A204.1 (cell line): ENCODE measurements at regions not wholly inside any gene's neighbourhood (a gene's known extent, or its start where the extent isn't known, plus 50 kb on each side); places are given as distances from the start of the nearest gene placed in this dataset.
"Not testable (repeated sequence)": the region's sequence is repeated elsewhere in the genome, so short reads cannot be mapped to it uniquely, and the experiment has no call there.

ENCODE experiments used
- FAIRE-seq: peaks from 2 replicates; lab custom pipeline; 2012; peaks lifted over from hg19 to GRCh38; lab: Jason Lieb, UNC

DNA sequence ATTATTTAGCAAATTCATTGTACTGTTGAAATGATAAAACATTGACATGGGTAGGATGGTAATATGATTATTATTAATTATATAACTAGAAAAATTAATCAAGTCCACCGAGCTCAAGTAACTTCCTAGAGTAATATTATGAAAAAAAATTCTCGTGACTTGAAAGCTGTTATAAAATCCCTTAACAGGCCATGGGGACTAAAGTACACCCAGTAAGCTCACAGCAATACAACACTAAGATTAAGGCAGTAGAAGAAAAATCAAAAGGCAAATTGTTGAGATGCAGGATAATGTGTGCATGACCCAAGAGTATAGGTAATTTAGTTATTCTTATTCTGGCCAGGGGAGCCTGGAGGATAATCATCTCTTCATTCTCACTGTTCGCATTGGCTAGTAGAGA, 162.6 kb upstream of the LRIG3 start:
- FAIRE-seq = no peak

DNA sequence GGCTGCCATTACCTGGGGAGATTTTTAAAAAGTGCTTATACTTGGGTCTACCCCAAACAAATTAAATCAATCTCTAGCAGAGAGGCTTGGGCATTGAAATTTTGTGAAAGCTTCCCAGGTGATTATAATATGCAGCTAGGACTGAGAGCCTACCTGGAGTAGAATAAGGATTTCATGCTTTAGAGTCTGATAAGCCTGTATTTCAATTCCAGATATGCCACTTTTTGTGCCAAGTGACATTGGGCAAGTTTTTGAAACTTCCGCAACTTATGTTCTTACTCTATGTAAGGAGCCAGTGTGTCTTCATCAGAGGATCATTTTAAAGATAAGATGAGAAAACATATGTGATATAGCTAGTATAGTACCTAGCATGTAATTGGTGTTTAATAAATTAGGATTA, 159.8 kb upstream of the LRIG3 start:
- FAIRE-seq = no peak

DNA sequence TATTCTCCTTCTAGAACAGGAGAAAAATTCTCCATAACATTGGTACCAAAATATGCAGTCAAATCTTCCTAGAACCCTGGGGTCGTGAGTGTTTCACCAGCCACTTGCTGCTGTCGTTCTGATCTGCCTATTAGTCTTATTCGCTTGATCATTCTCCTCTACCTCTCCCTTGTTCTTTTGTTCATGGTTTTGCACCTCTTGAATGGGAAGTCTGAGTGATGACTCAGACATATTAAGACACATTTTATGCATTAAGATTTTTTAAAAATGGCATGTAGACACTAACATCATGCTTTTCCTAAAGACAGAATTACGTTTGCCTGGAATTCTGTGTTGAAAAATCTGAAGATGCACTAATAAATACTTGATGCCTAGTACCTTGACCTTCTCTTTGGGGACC, 159.2 kb upstream of the LRIG3 start:
- no peak for FAIRE-seq

DNA sequence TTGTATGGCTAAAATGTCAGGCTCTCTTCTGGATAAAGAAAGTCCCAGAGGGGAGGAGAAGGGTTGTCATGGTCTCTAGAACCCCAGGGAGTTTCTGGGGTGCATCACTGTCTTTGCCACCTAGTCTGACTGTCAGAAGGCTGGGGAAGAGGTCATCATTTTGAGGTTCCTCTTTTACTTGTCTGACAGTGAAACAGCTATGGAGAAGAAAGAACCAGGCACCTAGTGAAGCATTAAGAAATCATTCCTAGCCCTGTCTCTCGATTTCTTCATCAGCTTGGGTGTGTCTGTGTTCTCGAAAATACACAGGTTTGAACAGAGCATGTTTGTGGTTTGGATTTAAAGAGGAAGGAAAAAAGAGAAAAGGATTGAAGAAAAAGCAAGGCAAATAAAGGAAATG, 158.7 kb upstream of the LRIG3 start:
- FAIRE-seq = no peak

DNA sequence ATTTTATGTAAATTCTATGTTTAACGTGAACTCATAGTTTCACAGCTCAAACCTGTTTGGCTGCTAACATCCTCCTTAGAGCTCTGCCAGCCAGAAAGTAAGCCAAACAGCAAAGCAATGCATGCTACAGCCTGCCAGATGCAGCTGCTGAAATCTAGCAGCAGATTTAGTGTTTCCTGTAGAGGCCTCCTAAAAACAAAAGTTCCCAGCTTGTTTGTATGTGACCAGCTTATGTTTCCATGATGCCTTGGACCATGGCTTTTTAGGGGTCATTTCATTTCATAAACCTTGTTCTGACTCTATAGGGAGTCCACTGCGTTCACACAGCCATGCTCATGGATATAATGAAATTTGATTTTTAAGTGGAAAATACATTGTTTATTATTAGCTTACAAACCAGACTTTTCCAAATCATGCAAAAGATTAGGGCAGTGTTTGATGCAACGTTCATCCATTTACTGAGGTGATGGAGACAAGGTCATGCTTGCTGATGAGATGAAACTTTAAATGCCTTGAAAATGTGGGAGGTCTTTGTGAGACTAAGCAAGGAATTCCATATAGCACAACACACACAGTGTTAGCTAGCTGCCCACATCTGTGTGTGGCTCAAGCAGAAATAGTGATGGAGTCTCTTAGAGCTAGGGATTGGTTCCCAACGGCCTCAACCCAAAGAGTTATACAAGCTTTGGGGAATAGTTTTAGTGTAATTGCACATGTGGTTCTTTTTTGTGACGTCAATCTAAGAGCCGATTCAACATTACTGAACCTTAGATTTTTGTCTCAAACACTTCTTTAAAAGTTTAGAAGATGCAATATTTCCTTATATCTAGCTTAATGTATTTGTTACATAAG, 157.5 kb upstream of the LRIG3 start:
- FAIRE-seq = no peak

DNA sequence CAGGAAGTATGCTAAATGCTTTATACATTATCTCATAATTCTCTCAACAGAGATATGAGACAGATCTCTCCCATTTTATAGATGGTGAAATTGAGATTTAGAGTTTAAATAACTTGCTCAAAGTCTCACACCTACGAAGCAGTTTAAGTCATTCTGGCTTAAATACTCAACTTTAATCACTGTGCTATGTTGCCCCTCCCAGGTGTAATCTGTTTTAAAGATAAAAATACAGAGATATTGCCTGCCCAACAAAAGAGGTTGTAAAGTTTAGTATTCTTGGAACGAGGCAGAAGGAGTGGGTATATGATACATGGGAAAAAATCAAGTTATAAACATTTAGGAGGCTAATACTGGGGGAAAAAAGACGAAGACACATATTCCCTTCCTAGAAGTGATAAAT, 156.8 kb upstream of the LRIG3 start:
- FAIRE-seq = no peak

DNA sequence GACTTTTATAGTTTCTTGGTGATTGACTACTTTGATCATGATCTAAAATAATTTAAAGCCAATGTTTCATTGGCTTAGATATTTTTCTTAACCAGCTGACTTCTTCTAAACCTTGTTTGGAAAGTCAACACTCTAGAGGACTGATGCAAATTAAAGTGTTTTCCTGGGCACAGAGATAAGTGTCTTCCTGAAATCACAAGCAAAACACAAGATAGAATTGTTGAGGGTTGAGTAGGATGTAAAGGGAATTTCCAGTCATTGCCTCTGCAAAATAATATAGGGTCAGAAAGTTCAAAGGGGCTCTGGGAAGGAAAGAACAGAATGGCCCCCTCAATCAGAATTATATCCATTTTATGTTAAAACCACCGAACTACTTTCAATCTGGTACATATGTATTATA, 156.3 kb upstream of the LRIG3 start:
- FAIRE-seq = no peak

DNA sequence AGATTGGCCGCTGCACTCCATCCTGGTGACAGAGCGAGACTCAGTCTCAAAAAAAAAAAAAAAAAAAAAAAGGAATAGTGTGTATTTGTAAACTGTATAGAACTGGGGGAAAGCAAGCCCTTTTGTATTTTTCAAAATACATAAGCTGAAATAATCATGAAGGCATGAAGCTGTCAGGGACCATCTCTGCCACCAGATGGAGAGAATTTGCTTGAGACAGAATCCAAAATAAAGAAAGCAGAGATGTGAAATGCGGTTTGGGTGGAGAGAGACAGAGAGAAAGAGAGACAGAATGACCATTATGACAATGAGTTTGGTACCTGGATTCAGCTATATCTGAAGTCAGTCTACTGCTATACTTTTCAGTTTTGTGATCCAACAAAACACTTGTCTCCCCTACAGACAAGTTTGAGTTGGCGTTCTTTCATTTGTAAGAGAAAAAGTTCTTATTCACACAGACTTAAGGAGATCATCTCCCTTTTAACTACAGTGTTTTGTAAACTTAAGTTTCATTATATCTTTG, 155.7 kb upstream of the LRIG3 start:
- no peak for FAIRE-seq

DNA sequence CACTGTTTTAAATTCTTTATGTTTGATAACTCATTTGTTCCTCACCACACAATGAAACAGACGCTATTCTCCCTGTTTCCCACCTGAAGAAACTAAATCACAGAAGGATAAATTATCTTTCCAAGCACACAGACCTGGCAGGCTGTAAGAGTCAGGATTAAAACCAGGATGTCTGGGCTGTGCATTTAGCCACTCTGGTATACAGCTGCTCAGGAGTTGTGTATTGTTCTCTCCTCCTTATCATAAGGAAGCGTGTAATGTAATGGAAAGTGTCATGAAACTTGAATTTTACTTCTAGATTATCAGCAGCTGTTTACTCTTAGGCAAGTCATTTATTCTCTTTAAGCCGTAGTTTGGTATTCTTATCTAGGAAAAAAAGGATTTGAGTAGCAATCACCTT, 154.8 kb upstream of the LRIG3 start:
- FAIRE-seq = no peak

DNA sequence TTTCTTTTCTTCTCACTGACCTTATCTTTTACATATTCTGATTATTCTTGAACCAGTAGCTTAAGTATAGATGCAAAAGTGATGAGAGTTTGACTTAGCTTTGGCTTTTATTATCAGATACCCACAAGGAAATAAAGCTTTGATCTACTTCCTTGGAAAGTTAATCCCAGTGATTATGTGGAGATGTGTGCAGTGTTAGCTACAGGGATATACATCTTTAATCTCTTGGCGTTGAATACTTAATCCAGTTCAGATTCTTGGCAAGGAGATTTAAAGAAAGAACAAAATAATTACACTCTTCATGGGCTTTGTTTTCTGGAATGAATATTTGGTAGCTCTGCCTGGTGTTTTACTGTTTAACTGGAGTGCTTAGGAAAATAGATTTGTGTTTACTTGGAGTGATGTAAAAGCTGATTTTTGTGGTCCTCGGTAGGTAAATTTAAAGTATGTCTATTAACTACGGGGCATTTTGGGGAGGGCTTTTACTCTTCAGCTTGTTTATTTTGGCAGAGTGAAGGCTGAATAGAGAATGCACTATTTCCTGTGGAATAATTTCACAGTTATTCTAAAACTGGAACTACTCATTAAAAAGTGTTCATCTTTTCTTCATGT, 150.1 kb upstream of the LRIG3 start:
- FAIRE-seq = no peak

DNA sequence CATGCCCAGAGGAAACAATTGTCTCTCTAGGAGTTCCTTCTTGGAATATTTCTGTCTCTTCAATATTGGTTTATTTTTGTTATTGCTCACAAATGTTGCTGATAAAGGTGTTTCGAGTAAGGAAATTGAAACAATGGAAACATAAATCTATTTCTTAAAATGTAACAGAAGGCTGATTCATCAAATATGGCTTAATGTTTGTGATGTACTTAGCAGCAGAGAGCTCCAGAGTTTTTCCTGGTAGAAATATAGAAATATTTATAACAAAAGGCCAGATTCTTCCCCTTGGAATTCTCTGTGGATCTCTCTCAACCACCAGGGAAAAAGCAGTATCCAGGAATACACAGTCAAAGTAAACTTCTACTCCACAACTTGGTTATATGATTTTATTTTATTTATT, 149.2 kb upstream of the LRIG3 start:
- FAIRE-seq = no peak

DNA sequence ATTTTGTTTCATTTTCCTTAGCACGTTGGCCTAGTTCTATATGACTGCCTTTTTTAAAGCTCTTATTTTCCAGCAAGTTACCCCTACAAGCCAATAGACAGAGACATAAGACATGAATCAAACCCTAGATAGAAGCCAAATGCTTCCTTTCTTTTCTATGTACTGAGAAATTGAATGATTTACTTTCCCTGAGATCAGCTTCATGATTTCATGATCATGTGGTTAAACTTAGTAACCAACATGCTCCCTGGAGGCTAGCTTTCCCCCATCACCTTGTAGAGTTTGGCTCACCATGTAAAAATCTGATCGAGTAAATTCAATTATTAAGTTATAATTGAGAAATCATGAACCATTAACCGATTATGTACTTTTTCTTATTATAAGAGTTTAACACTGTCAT, 148.1 kb upstream of the LRIG3 start:
- FAIRE-seq = no peak

DNA sequence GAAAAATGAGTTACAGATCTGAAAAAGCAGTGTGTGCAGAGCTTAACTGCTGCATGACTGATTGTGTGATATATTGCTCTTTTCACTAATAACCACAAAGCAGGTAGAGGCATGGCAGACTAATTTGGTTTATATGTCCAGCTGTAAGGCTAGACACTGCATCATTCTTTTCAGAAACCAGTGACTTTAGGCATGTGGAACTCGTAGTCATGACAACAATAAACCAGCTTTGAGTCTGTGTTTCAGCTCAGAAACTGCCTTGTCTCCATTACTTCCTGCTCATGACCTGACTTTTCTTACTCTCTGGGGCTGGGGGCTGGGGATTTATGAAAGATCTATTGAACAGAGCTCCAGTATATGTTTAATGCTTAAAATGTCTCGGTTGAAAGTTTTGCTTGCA, 146.8 kb upstream of the LRIG3 start:
- FAIRE-seq = no peak

DNA sequence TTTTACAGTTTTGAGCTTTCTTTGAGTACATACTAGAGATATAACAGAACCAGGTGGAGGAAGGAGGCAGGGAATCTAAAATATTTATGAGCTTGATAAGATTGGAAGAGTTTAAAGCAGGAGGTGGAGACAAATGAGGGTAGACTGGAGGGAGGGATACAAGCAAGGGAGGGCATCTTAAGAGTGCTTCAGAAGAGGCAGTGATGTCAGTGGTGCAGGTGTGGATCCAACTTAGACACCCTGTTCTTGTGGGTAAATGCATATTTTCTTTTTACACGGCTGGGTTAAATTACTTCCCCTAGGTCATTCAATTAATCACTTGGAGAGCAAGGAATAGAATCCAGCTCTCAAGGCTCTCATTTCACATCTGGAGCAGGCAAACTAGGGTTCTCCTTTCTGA, 146.1 kb upstream of the LRIG3 start:
- FAIRE-seq = no peak

DNA sequence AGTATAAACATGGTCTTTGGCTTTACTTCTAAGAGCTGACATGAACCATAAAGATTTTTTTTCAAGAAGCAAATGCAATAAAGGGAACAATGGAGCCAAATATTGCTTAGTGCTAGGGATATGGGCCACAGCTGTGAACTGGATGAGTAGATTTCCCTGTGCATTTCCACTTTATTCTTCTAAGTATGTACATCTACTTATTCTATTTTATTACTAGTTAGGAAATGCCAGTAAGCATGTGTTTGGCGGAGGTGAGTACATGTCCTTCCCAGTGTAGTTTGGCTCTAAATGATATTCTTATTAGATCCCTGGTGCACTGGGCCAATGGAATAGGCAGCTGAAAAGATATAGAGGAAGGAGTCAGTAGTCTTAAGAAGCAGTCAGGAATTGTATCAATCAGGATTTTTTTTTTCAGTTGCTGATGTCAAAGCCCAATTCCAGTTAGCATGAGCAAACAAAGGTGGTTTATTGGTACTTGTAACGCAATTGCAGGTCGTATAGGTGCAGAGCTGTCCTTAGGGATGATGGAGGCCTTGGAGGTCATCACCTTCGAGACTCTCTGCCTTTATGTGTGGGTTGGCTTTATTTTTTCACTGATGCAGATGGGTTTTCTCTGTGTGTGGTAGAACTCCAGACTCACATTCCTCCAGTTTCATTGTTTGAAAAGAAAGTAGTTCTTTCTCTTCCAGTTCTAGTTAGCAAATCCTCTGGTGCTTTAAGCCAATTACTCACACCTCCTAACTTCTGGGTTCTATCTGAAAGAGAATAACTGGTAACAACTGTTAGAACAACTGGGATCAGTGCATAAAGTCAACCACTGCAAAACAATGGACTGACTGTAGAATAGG, 139.0 kb upstream of the LRIG3 start:
- FAIRE-seq = no peak

DNA sequence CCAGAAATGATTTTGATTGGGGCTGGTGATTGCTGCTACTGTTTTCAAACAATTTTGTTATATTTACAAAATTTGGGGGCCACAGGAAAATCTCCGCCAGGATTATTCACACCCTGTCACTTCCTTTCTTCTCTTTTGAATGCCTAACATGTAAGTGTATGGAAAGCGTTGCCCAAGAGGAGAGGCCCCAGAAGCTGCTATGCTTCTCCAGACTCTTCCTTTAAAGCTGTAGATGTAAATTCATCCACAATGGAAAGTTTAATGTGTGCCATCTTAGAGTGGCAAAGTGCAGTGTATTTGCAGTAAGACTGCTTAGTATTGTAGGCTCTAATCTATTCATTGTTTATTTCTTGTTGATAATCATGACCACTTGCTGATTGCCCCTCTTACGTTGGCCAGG, 136.7 kb upstream of the LRIG3 start:
- FAIRE-seq = no peak

DNA sequence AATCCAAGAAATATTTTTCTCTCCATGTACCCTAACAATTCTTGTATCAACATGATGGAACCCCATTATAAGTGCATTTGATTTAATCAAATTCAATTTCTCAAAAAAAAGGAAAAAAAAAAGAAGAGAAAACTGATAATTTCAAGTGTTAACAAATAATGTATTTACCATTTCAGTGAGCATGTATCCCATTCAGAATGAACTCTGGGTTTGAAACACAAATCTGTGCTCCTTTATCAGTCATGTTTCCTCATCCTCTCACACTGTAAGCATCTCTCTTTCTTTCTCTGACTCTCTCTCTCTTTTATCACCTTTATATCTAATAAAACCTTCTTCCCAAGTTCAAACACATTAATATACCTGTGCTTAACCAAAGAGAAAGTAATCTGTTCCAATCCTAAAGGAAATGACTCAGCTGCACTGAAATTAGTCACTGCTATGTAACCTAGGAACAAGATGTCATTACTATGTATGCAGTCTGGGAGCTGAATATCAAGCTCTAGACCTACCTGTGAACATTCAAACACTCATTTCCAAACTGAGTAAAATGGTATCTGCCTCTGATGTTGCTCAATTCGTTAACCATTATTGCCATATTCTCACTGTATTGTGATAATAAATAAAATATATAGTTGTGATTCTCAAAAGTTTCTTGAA, 135.0 kb upstream of the LRIG3 start:
- FAIRE-seq = no peak

DNA sequence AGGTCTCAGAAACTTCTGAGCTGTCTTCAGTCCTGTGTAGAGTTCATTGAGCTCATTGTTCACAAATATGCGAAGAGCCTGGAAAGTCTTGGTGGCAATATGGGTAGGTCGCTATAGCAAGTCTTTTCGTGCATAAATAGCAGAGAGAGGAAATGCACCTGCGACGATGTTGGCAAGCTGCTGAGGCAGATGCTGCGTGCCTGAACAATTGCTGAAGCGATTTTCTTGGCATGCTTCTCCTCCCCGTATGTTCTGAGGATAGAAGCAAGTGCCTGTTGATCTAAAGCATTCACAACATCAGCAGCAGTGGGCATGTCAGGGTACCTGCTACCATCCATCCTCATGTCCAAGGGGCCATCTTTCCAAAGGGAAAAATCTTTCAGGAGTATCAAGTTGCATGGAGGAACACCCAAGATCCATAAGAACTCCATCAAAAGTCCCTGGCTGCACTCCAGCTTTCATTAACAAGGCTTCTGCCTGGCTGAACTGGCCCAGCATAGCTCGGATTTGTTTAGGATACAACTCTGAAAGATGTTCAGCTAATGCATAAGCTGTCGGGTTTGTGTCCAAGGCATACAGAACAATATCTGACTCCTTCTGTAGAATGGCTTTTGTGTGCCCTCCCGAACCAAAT, 133.1 kb upstream of the LRIG3 start:
- not testable (repeated sequence) for FAIRE-seq

DNA sequence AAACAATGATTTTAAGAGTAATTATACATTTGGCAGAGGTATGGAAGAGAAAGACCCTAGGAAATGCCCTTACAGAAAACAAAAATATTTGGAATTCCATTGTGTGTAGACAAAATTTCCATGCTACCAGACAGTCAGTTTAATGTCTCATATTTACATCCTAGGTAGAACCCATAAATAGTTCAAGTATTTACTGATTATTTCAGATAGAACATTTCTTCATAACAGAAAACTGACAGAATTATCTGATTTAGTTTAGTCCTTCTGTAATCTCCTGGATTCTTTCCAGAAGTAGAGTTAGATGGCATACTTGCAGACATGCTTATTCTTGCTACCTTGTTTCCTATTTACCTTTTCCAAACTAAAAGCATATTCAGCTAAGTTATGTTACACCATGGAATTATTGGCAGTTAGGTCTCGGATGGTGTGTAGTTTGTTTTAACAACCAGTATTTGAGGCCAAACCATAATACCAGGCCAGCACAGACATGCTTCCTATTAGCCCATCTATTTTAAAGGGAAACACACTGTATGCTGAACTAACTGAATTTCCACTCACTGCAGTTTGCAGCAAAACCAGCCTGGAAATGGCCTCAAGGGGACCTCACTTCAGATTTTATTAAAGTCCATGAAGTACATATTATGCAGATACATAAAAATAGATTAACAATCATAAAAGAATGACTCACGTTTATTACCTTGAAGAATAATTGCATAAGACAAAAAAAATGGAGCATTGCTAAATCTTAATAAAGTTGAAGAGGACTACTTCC, 126.6 kb upstream of the LRIG3 start:
- FAIRE-seq = no peak

DNA sequence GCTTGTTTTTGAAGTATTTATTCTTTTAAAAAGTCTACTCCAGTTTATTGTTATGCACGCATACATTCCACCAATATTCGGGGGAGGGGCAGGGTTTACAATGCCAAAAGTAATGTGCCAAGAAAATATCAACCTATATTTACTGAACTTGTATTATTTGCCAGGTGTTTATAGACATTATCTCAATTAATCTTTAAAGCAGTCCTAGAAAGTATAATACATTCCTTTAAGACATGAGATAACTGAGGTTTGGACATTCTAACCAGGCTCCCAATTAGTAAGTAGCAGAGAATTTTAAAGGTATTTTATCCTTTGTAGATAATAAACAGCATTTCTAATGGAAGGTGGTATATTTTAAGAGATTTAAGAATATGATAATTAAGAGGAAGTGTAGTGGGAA, 124.5 kb upstream of the LRIG3 start:
- FAIRE-seq = no peak
